T-helper 17 cell (primary cell): ENCODE measurements at regions not wholly inside any gene's neighbourhood (a gene's known extent, or its start where the extent isn't known, plus 50 kb on each side); places are given as distances from the start of the nearest gene placed in this dataset.

Source experiments
- ATAC-seq: fragments of 150-1000 bp; cut with Tn5 transposase; 2 replicates; pipeline ENCODE4 v1.10.0; 2021; ENCODE audit warnings: mild to moderate bottlenecking, moderate library complexity
- DNase-seq, 3 donors: peaks; one replicate each; pipeline versions ENCODE4 v3.0.0 to v3.0.0-alpha.2; 2020 to 2021
- H3K9me3 ChIP-seq: one replicate; pipeline ENCODE4 v1.7.0; 2013; ENCODE audit warnings: low read length, mild to moderate bottlenecking; ENCODE audit not compliant: control insufficient read depth, poor library complexity, severe bottlenecking
- H3K27ac Mint-ChIP-seq: one replicate; pipeline ENCODE4 v1.8.0; 2022; ENCODE audit warnings: mild to moderate bottlenecking, moderate library complexity, mixed read lengths
- H3K27me3 Mint-ChIP-seq: one replicate; pipeline ENCODE4 v1.8.0; 2022; ENCODE audit warnings: mixed read lengths
- H3K36me3 Mint-ChIP-seq: one replicate; pipeline ENCODE4 v1.8.0; 2022; ENCODE audit warnings: low read depth, mixed read lengths
- H3K4me1 Mint-ChIP-seq: one replicate; pipeline ENCODE4 v1.8.0; 2022; ENCODE audit warnings: mild to moderate bottlenecking, mixed read lengths
- H3K4me3 Mint-ChIP-seq: one replicate; pipeline ENCODE4 v1.8.0; 2022; ENCODE audit warnings: mild to moderate bottlenecking, moderate library complexity, mixed read lengths

DNA sequence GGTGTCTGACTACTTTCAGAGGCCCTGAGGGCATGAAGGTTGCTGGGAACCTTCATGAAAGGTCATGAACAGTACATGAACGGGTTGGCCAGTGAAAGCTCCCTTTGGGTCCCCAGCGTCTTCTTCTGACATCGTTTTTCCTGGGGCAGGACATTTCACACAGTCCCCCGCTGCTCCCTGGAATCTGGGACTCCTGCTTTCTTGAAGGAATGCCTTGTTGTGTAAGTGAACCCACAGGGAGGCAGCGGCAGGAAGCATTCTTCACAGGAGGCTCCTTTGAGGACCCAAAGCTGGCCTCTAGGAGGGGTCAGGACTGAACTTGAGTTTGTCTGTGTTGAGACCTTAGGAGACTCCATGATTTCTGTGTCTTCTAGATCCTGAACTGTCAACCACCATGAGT is 144.3 kb downstream of the KCNE4 start:
- Mint-ChIP-seq H3K4me1 (no peaks in the 10 kb centered on the region), H3K36me3 (no peaks in the 10 kb centered on the region), H3K27me3 (no peaks in the 10 kb centered on the region), H3K27ac (no peak overlapping the region), H3K4me3 (no peak overlapping the region)
- no peaks in the 10 kb centered on the region for H3K9me3 ChIP-seq
- ATAC-seq (no peak), DNase-seq (no peak)

DNA sequence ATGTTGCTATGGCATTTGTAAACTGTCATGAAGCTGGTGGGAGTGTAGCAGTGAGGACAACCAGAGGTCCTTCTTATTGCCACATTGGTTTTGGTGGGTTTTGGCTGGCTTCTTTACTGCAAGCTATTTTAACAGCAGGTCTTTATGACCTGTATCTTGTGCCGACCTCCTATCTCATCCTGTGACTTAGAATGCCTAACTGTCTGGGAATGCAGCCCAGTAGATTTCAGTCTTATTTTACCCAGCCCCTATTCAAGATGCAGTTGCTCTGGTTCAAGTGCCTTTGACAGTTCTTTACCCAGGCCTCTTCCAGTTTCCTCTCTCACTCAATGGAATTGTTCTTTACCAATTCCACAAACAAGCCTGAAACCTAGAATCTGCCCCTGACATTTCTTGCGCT is 145.1 kb downstream of the KCNE4 start:
- Mint-ChIP-seq H3K4me3 (no peak overlapping the region), H3K27ac (no peak overlapping the region)
- no peak for ATAC-seq

DNA sequence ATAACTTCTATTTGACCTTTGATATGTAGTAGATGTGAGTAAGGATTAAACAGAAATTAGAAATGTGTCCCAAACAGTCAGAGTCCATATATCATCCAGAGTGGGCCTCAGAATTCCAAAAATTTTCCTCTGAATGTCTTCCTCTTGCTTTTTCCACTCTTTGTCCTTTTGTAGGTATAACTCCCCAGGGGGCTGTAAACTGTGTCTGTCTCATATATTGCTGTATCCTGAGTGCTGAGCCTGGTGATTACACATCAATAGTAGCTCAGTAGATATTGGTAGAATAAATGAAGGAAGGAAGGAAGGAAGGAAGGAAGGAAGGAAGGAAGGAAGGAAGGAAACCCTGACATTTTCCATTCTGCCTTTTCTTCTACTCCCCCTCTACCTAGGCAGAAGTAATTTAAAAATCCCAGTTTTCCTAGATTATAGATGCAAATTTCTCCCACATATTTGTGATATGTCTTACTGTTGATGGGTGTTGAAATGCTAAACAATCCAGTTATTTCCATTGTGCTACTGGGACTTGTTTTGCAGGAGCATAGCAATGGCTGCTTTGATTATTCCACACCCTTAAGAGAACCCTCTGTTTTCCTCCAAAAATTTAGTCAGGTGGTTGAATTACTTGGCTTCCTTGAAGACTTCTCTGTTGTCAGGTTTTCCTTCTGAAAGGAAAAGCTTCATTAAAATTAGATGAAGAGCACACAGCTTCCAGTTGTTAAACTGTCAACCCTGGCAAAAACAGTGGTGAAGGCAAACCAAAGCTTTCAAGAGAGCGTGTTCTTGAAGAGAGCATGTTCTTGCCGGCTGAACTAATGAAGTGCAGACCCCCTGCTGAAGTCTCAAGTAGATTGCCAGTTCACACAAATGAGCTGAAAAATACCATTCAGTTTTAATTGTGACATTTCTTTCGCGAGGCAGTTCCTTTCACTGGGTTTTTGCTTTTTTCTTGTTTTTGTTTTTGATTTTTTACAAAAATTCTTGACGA is 147.8 kb downstream of the KCNE4 start:
- ATAC-seq (no peak), DNase-seq (no peak)
- Mint-ChIP-seq H3K4me1 (no peaks in the 10 kb centered on the region), H3K36me3 (no peaks in the 10 kb centered on the region), H3K27me3 (no peaks in the 10 kb centered on the region), H3K27ac (no peak overlapping the region), H3K4me3 (no peak overlapping the region)
- no peaks in the 10 kb centered on the region for H3K9me3 ChIP-seq

More for the DNA sequence above, 145.1 kb downstream of the KCNE4 start:
- DNase-seq = no peak
- Mint-ChIP-seq H3K36me3 (no peaks in the 10 kb centered on the region), H3K27me3 (no peaks in the 10 kb centered on the region), H3K4me1 (no peaks in the 10 kb centered on the region)
- no peaks in the 10 kb centered on the region for H3K9me3 ChIP-seq

DNA sequence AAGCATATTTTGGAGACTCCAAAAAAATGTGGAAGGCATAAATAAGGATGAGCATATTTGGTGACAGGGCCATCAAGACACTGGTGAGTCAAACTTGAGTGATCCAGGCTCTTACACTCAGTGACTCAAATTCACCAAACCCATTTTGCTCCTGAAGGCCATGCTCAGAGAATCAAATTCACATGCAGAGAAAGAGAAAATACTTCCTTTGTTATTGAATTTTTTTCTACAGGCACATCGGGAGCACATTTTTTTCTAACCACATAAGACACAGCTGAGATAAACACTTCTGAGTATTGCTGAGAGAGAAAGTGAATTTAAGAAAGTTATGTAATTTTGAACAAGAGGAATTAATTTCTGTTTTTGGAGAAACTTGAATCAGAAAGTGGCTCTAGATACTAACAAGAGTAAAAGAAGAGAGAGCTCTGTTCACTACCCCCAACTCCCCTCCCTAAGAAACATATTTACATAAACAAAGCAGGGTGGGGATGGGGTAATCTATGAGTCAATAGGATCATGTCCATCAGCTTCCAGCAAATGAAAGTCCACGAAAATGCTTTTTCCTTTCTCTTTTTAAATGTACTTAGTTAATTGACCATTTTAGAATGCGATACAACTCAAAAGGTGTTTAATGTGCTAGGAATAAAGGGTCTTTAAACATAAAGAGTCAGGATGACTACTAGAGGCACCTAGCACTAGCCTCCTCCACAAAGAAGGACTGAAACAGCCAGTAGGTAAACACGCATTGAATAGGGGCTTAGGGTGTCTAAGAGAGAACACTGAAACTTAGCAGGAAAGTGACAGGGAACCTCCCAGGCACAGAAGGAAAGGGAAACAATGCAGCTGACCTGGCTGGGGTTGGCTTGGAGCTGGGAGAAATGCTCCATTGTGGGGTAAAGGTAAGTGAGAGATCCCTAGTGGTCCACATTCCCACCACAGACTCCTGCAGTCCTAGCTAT is 152.3 kb downstream of the KCNE4 start:
- DNase-seq (no peak), ATAC-seq (no peak)
- no peaks in the 10 kb centered on the region for H3K36me3 Mint-ChIP-seq
- H3K27ac Mint-ChIP-seq = no peak overlapping the region
- H3K4me1 Mint-ChIP-seq = no peaks in the 10 kb centered on the region
- no peaks in the 10 kb centered on the region for H3K27me3 Mint-ChIP-seq
- no peaks in the 10 kb centered on the region for H3K9me3 ChIP-seq
- H3K4me3 Mint-ChIP-seq = no peak overlapping the region

GRCh38 chr2:223210489-223210888 is 158.5 kb downstream of the KCNE4 start:
- Mint-ChIP-seq H3K27ac (no peak overlapping the region), H3K36me3 (no peaks in the 10 kb centered on the region), H3K27me3 (no peaks in the 10 kb centered on the region), H3K4me3 (no peak overlapping the region), H3K4me1 (no peaks in the 10 kb centered on the region)
- ATAC-seq = no peak
- DNase-seq = no peak
- no peaks in the 10 kb centered on the region for H3K9me3 ChIP-seq

GRCh38 chr2:223214394-223215253 is 162.6 kb downstream of the KCNE4 start:
- no peaks in the 10 kb centered on the region for H3K27me3 Mint-ChIP-seq
- no peaks in the 10 kb centered on the region for H3K36me3 Mint-ChIP-seq
- H3K9me3 ChIP-seq = no peaks in the 10 kb centered on the region
- DNase-seq (no peak), ATAC-seq (no peak)
- H3K27ac Mint-ChIP-seq = no peak overlapping the region
- no peaks in the 10 kb centered on the region for H3K4me1 Mint-ChIP-seq
- no peak overlapping the region for H3K4me3 Mint-ChIP-seq

GRCh38 chr2:223215254-223215516 is 163.2 kb downstream of the KCNE4 start:
- Mint-ChIP-seq H3K4me1 (no peaks in the 10 kb centered on the region), H3K27ac (no peak overlapping the region), H3K27me3 (no peaks in the 10 kb centered on the region), H3K4me3 (no peak overlapping the region), H3K36me3 (no peaks in the 10 kb centered on the region)
- no peak for ATAC-seq
- H3K9me3 ChIP-seq = no peaks in the 10 kb centered on the region
- DNase-seq = no peak

- ATAC-seq = no peak
- no peaks in the 10 kb centered on the region for H3K9me3 ChIP-seq
Measured at GRCh38 chr2:223217373-223217772, 165.4 kb downstream of the KCNE4 start.

GRCh38 chr2:223218587-223219178 is 166.7 kb downstream of the KCNE4 start:
- no peaks in the 10 kb centered on the region for H3K9me3 ChIP-seq
- H3K27me3 Mint-ChIP-seq = no peaks in the 10 kb centered on the region
- H3K4me1 Mint-ChIP-seq = no peaks in the 10 kb centered on the region
- no peak for DNase-seq
- H3K27ac Mint-ChIP-seq = no peak overlapping the region
- no peaks in the 10 kb centered on the region for H3K36me3 Mint-ChIP-seq
- H3K4me3 Mint-ChIP-seq = no peak overlapping the region
- ATAC-seq = no peak

More at GRCh38 chr2:223217373-223217772, 165.4 kb downstream of the KCNE4 start:
- H3K4me1 Mint-ChIP-seq = no peaks in the 10 kb centered on the region
- DNase-seq = no peak
- H3K4me3 Mint-ChIP-seq = no peak overlapping the region
- H3K27me3 Mint-ChIP-seq = no peaks in the 10 kb centered on the region
- H3K27ac Mint-ChIP-seq = no peak overlapping the region
- H3K36me3 Mint-ChIP-seq = no peaks in the 10 kb centered on the region

- Mint-ChIP-seq H3K4me3 (no peak overlapping the region), H3K4me1 (no peaks in the 10 kb centered on the region), H3K27me3 (no peaks in the 10 kb centered on the region), H3K27ac (no peak overlapping the region), H3K36me3 (no peaks in the 10 kb centered on the region)
- ATAC-seq (no peak), DNase-seq (no peak)
- no peaks in the 10 kb centered on the region for H3K9me3 ChIP-seq
Measured at GRCh38 chr2:223219872-223220657, 168.1 kb downstream of the KCNE4 start.

- Mint-ChIP-seq H3K27ac (no peak overlapping the region), H3K27me3 (no peaks in the 10 kb centered on the region), H3K4me3 (no peak overlapping the region), H3K36me3 (no peaks in the 10 kb centered on the region), H3K4me1 (no peaks in the 10 kb centered on the region)
- ATAC-seq = no peak
- no peaks in the 10 kb centered on the region for H3K9me3 ChIP-seq
- no peak for DNase-seq
Measured at GRCh38 chr2:223220658-223220925, 168.6 kb downstream of the KCNE4 start.

DNA sequence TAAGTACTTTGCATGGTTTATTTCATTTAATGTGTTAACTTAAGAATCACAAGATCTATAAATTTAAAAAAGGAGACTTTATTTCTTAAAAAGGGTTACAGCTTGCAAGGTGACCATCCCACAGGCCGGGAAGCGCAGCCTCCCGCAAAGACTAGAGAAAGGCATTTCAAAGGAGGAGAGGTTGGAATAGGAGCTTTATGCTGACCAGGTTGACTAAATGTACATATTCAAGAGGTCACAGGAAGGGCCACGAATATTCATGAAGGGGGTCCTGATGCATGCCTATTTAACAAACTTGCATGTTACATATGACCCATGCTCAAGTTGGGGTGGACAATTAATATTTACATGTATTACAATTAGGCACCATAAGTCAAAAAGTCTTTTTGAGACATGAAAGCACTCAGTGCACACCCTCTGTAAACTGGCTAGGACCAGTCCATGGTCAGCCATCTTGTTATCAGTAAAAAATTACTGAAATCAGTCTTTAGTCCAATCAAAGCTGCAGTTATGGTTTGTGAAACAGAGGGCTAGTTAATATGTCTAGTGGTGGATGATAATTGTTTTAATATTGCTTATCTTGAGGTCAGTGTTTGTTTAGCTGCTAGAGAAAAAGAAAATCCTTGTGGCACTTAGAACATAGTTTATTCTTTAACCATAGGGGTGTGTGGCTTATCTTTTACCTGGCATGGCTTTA is 169.3 kb downstream of the KCNE4 start:
- DNase-seq (no peak), ATAC-seq (no peak)
- Mint-ChIP-seq H3K27ac (no peak overlapping the region), H3K4me3 (no peak overlapping the region), H3K4me1 (no peaks in the 10 kb centered on the region), H3K36me3 (no peaks in the 10 kb centered on the region), H3K27me3 (no peaks in the 10 kb centered on the region)
- no peaks in the 10 kb centered on the region for H3K9me3 ChIP-seq
